SK-N-MC (cell line): ENCODE measurements at regions not wholly inside any gene's neighbourhood (a gene's known extent, or its start where the extent isn't known, plus 50 kb on each side); places are given as distances from the start of the nearest gene placed in this dataset.

ENCODE experiments used
- EZH2 ChIP-seq: fragments of 200-600 bp; sonication (generic); IDR thresholded peaks from one replicate; pipeline ENCODE4 v1.6.1; 2017; ENCODE audit warnings: antibody characterized with exemption
- FOXP2 ChIP-seq: optimal IDR thresholded peaks from 2 replicates; pipeline ENCODE3; 2011; ENCODE audit warnings: mild to moderate bottlenecking, moderate library complexity; ENCODE audit not compliant: insufficient read depth; ENCODE audit errors: extremely low read length, control extremely low read depth
- POLR2AphosphoS5 ChIP-seq: IDR thresholded peaks from 2 replicates; pipeline ENCODE4 v1.6.1; 2012; ENCODE audit warnings: mild to moderate bottlenecking, low read depth, low read length, borderline replicate concordance

DNA sequence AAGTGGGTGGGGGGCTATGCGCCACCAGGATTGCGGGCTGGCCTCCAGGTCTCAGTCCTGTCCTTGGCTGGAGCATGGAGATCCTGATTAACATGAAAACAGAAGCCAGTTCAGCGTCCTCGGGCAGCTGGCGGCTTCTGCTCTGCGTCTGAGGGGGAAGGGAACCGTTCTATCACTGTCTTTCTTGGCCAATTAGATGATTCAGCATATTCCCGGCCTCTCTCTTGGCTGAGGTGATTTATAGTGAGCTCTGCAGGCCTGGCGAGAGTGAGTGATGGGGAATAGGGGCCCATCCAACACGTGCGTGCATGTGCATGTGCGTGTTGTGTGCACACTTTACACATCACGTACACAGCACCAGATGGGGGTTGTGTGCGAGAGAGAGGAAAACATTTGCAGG is 145.8 kb upstream of the ATP6AP2 start:
- TF ChIP-seq EZH2 (no peak), POLR2AphosphoS5 (no peak), FOXP2 (no peak)
